A673 (cell line): ENCODE measurements at regions not wholly inside any gene's neighbourhood (a gene's known extent, or its start where the extent isn't known, plus 50 kb on each side); places are given as distances from the start of the nearest gene placed in this dataset.
A peak's percentile ranks its signal among the peaks of the same experiment; 100 is the strongest.

ENCODE experiments used
- BruUV-seq: library from RNA; stranded (reverse); fragments of 400-500 nt; replicated peaks from 2 replicates; lab custom pipeline; 2021; lab: Mats Ljungman, UMichigan
- CTCF ChIA-PET: fragments of 300-600 bp; sonication (Branson Sonifier 250); formaldehyde crosslinking; loops from one replicate; lab custom pipeline; 2022; ENCODE audit warnings: antibody characterized with exemption; lab: Charles Lee
- POLR2A ChIA-PET: fragments of 300-600 bp; sonication (Branson Sonifier 250); formaldehyde crosslinking; loops from one replicate; lab custom pipeline; 2022; ENCODE audit warnings: antibody characterized with exemption; ENCODE audit not compliant: low non-redundant PET; lab: Charles Lee
- DNase-seq: peaks from one replicate; pipeline ENCODE4 v3.0.0-alpha.2; 2015; ENCODE audit warnings: low spot score
- H3K27ac ChIP-seq: fragments of 200-600 bp; sonication (generic); 2 replicates; pipeline ENCODE4 v1.5.1; 2016; ENCODE audit warnings: mixed run types, low read depth, mild to moderate bottlenecking, mixed read lengths, antibody characterized with exemption, low read length; ENCODE audit not compliant: poor library complexity, severe bottlenecking
- H3K27me3 ChIP-seq: fragments of 200-600 bp; sonication (generic); replicated peaks from 2 replicates; pipeline ENCODE4 v1.6.1; 2017; ENCODE audit warnings: mixed run types, low read depth, mild to moderate bottlenecking, mixed read lengths, antibody characterized with exemption, low read length; ENCODE audit not compliant: insufficient read depth, poor library complexity
- H3K36me3 ChIP-seq: fragments of 200-600 bp; sonication (generic); 2 replicates; pipeline ENCODE4 v1.6.1; 2016; ENCODE audit warnings: mixed run types, mild to moderate bottlenecking, mixed read lengths, antibody characterized with exemption, low read length; ENCODE audit not compliant: insufficient read depth, poor library complexity, severe bottlenecking
- H3K4me1 ChIP-seq: fragments of 200-600 bp; sonication (generic); 2 replicates; pipeline ENCODE4 v1.6.1; 2017; ENCODE audit warnings: mixed run types, mild to moderate bottlenecking, mixed read lengths, antibody characterized with exemption, low read length; ENCODE audit not compliant: insufficient read depth, poor library complexity, severe bottlenecking
- H3K4me3 ChIP-seq: fragments of 200-600 bp; sonication (generic); 2 replicates; pipeline ENCODE4 v1.5.1; 2016; ENCODE audit warnings: low read depth, mixed run types, mild to moderate bottlenecking, mixed read lengths, low read length; ENCODE audit not compliant: poor library complexity, severe bottlenecking
- H3K9me3 ChIP-seq: fragments of 200-600 bp; sonication (generic); 2 replicates; pipeline ENCODE4 v1.6.1; 2016; ENCODE audit warnings: mixed run types, low read depth, mild to moderate bottlenecking, mixed read lengths, antibody characterized with exemption, low read length; ENCODE audit not compliant: poor library complexity, severe bottlenecking
- CTCF ChIP-seq: fragments of 300-800, 200-600 bp; sonication (generic); conservative IDR thresholded peaks from 2 replicates; pipeline ENCODE4 v1.5.1; 2017; ENCODE audit warnings: low read depth, mild to moderate bottlenecking, antibody characterized with exemption, low read length, moderate library complexity, mixed read lengths
- EZH2 ChIP-seq: fragments of 200-600 bp; sonication (generic); IDR thresholded peaks from 2 replicates; pipeline ENCODE4 v1.6.1; 2017; ENCODE audit warnings: borderline replicate concordance, low read depth, mild to moderate bottlenecking, mixed read lengths, antibody characterized with exemption, low read length; ENCODE audit not compliant: poor library complexity, severe bottlenecking
- intact Hi-C: fragments of 100-400 bp; cut with micrococcal nuclease; formaldehyde crosslinking; loops from one replicate; pipeline ENCODE4 v1.10.0; 2022; ENCODE audit not compliant: unreplicated experiment

GRCh38 chr6:15879371-15880261 is 216.8 kb upstream of the DTNBP1 start:
- CTCF ChIA-PET, result interaction anchor here (0.6 kb wide), 2 partner anchors 326 to 1642 kb away, joined by 3 to 12 read pairs; no protein-coding TSS in a partner anchor

GRCh38 chr6:15877231-15877630 is 214.4 kb upstream of the DTNBP1 start:
- DNase-seq, result no peak
- TF ChIP-seq CTCF (no peak), EZH2 (no peak)
- ChIA-PET CTCF (no interaction called here), POLR2A (no interaction called here)
- BruUV-seq, result no TSS peak
- H3K4me3 ChIP-seq, result no peak overlapping the region
- H3K4me1 ChIP-seq, result peaks cover 18% of the 10 kb centered on the region
- H3K9me3 ChIP-seq, result no peaks in the 10 kb centered on the region
- H3K36me3 ChIP-seq, result no peaks in the 10 kb centered on the region
- no peaks in the 10 kb centered on the region for H3K27me3 ChIP-seq
- intact Hi-C loops, result no loop called here
- no peak overlapping the region for H3K27ac ChIP-seq

More at GRCh38 chr6:15879371-15880261, 216.8 kb upstream of the DTNBP1 start:
- intact Hi-C loops, result no loop called here
- no peak for TF ChIP-seq EZH2
- no peak for TF ChIP-seq CTCF
- peaks cover 18% of the 10 kb centered on the region for H3K4me1 ChIP-seq
- H3K27ac ChIP-seq, result no peak overlapping the region
- H3K27me3 ChIP-seq, result no peaks in the 10 kb centered on the region
- no TSS peak for BruUV-seq
- no peak overlapping the region for H3K4me3 ChIP-seq
- no peaks in the 10 kb centered on the region for H3K9me3 ChIP-seq
- DNase-seq, result peak; percentile 83
- no peaks in the 10 kb centered on the region for H3K36me3 ChIP-seq
- POLR2A ChIA-PET, result interaction anchor here (0.6 to 0.8 kb wide), 2 partner anchors 22 to 252 kb away, joined by 11 to 19 read pairs; no protein-coding TSS in a partner anchor

GRCh38 chr6:15876406-15876805 is 213.6 kb upstream of the DTNBP1 start:
- Histone ChIP-seq H3K4me3 (no peak overlapping the region), H3K4me1 (peaks cover 18% of the 10 kb centered on the region), H3K36me3 (no peaks in the 10 kb centered on the region), H3K27me3 (no peaks in the 10 kb centered on the region), H3K27ac (no peak overlapping the region), H3K9me3 (no peaks in the 10 kb centered on the region)
- no TSS peak for BruUV-seq
- POLR2A ChIA-PET, result no interaction called here
- DNase-seq, result no peak
- TF ChIP-seq CTCF (no peak), EZH2 (no peak)
- CTCF ChIA-PET, result no interaction called here
- intact Hi-C loops, result no loop called here
